ENCODE measurements at regions not wholly inside any gene's neighbourhood (a gene's known extent, or its start where the extent isn't known, plus 50 kb on each side); places are given as distances from the start of the nearest gene placed in this dataset.

GRCh38 chr5:167514461-167514860, 777.0 kb upstream of the WWC1 start:
- TF ChIP-seq, protein P1, sequence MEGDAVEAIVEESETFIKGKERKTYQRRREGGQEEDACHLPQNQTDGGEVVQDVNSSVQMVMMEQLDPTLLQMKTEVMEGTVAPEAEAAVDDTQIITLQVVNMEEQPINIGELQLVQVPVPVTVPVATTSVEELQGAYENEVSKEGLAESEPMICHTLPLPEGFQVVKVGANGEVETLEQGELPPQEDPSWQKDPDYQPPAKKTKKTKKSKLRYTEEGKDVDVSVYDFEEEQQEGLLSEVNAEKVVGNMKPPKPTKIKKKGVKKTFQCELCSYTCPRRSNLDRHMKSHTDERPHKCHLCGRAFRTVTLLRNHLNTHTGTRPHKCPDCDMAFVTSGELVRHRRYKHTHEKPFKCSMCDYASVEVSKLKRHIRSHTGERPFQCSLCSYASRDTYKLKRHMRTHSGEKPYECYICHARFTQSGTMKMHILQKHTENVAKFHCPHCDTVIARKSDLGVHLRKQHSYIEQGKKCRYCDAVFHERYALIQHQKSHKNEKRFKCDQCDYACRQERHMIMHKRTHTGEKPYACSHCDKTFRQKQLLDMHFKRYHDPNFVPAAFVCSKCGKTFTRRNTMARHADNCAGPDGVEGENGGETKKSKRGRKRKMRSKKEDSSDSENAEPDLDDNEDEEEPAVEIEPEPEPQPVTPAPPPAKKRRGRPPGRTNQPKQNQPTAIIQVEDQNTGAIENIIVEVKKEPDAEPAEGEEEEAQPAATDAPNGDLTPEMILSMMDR (IDR thresholded peaks at IDR 0.05; ENCODE audit: borderline replicate concordance, insufficient read depth, low read depth, low read length), result no peak
- H3K4me3 ChIP-seq (ENCODE audit: low read depth, low read length), result no peak overlapping the region

DNA sequence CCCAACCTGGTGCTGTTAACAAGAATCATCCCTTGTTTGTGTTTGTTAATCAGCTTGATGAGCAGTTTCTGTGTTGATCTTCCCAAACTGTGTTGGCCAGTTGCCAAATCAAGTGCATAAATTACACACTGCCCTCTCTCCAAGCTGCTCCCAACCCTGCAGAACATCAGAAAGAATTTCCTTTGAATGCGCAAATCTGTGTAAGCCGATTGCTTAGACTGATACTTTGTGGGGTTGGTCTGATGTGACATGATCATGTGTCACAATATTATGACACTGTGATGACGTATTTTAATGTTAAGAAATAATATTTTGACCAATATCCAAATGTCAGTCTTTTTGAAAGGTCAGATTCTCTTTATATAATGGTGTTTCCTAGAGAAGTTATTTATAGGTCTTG, 766.4 kb upstream of the WWC1 start:
- no peak overlapping the region for H3K4me3 ChIP-seq (ENCODE audit: low read depth, low read length)
- TF ChIP-seq, protein P1 (IDR thresholded peaks at IDR 0.05; ENCODE audit: borderline replicate concordance, insufficient read depth, low read depth, low read length), result no peak

DNA sequence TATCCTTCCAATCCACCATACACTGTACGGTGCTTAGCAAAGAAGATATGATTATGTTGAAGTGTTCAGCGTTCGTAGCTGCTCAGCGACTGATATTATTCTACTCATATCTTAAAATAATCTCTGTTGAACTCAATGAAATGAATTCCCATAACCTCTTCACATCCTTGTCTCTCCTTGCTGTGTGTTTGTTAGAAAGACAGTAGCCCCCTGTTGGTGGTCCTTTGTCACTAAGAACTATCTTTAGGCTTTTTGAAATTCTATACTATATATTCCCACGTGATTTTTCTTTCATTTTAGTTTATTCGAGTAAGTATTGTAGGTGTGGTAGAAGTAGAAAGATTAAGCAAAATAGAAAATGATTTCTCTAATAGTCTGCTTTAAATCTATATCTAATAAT, 762.8 kb upstream of the WWC1 start:
- no peak overlapping the region for H3K4me3 ChIP-seq (ENCODE audit: low read depth, low read length)
- TF ChIP-seq, protein P1 (IDR thresholded peaks at IDR 0.05; ENCODE audit: borderline replicate concordance, insufficient read depth, low read depth, low read length), result no peak

GRCh38 chr5:167530548-167530947, 760.9 kb upstream of the WWC1 start:
- no peak overlapping the region for H3K4me3 ChIP-seq (ENCODE audit: low read depth, low read length)
- TF ChIP-seq, protein P1 (IDR thresholded peaks at IDR 0.05; ENCODE audit: borderline replicate concordance, insufficient read depth, low read depth, low read length), result no peak

DNA sequence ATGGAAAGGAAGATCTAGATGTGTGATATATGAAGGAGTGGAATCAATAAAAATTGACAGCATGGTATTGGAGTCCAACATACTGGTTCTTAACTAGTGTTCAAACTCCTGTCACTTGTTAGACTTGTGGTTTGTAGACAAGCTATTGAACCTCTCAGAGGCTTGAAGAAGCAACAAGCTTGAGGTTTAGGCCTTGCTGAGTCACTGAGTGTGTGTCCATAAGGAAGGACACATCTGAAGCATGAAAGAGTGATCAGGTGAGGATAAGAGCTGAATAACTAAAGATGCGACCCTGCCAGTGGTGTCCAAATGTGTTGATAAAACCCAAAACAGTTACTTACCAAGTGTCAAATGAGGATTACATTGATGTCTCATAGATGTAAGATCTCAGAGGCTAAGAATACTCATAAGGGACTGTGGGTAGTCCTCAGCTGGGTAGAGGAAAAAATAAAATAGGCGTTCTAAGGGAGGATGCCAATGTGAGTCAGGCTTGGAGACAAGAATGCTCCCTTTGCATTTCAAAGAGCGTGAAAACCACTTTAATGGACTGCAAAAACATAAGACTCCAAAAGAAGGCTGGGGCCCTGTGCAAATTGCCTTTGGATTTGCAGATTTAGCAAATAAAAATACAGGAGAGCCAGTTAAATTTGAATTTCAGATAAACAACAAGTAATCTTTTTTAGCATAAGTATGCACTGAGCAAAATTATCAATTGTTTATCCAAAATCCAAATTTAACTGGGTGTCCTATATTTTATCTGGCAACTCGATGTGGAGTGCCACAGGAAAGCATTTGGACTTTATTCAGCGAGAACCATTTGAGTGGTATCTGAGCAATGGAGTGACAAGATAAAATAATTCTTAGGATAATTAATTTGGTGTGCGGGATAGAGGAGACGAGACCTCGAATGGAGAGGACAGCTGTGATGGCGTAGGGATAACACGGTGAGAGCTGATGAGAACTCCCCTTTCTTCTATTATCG, 757.3 kb upstream of the WWC1 start:
- TF ChIP-seq, protein P1 (IDR thresholded peaks at IDR 0.05; ENCODE audit: borderline replicate concordance, insufficient read depth, low read depth, low read length), result no peak
- no peak overlapping the region for H3K4me3 ChIP-seq (ENCODE audit: low read depth, low read length)

DNA sequence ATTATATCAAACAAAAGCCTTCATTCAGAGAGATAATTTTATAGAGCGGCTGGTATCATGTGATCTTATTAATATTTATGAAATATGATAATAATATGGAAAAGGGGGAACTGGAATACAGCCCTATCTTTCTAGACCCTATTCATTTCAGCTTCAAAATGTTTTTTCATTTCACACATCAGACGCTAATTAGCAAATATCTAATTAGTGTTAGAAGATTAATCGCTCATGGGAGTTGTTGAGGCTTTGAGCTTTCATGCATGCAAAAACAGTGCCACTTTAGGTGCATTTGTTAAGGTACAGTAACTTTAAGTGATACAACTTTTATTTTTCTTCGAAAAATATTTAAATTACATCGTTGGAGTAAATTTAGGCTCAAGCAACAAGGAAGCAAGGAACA, 751.7 kb upstream of the WWC1 start:
- no peak overlapping the region for H3K4me3 ChIP-seq (ENCODE audit: low read depth, low read length)
- TF ChIP-seq, protein P1 (IDR thresholded peaks at IDR 0.05; ENCODE audit: borderline replicate concordance, insufficient read depth, low read depth, low read length), result no peak

DNA sequence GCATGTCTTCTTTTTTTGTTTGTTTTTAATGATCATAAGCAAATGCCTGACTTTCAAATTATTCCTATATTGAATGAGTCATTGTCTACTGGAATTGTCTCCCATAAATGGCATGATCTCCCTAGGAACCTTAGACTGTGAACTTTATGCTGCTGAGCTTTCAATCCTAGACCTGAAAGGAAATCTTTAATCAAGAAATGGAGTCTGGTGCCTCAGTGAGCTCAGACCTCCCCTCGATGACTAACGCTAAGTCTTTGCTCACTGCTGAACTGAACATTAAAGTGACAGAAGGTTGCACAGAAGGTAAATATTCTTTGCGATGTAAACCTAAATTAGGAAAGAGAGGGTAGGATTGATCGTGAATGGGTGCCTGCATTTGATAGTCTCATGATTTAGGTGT, 745.2 kb upstream of the WWC1 start:
- H3K4me3 ChIP-seq (ENCODE audit: low read depth, low read length), result no peak overlapping the region
- TF ChIP-seq, protein P1 (IDR thresholded peaks at IDR 0.05; ENCODE audit: borderline replicate concordance, insufficient read depth, low read depth, low read length), result no peak

Measured in GM12875 (cell line).